Lower leg skin (tissue), 3 donors: ENCODE measurements at regions not wholly inside any gene's neighbourhood (a gene's known extent, or its start where the extent isn't known, plus 50 kb on each side); places are given as distances from the start of the nearest gene placed in this dataset.

ENCODE experiments used
- POLR2A ChIP-seq, 2 donors: fragments of 450-650 bp; IDR thresholded peaks; one replicate each; pipeline ENCODE4 v1.6.1; 2016 to 2017; ENCODE audit warnings: antibody characterized with exemption in 2 of 2, mild to moderate bottlenecking in 1 of 2, moderate library complexity in 1 of 2
- TF ChIP-seq, protein P1 (sequence below), 3 donors: fragments of 450-650 bp; IDR thresholded peaks; one replicate each; pipeline ENCODE4 v1.5.1; 2016; ENCODE audit warnings: antibody characterized with exemption in 3 of 3, mild to moderate bottlenecking in 3 of 3, moderate library complexity in 2 of 3

DNA sequence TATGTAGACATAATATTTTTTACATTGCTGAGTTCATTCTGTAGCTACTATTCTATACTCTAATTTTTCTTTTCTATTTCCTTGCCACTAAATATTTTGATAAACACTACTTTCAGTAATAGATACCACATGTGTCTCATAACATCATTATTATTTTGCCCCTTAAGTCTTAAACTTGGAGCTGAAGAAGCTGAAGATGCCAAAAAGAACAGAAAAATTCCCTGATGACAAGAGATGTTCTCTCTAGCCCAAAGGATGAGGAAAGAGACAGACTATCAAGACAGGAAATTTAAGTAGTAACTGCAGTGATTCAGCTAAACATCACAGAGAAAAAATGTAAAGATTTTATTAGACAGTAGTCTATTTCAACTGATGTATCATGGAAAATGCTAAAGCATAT is 322.0 kb upstream of the KLHL1 start:
- TF ChIP-seq, protein P1, sequence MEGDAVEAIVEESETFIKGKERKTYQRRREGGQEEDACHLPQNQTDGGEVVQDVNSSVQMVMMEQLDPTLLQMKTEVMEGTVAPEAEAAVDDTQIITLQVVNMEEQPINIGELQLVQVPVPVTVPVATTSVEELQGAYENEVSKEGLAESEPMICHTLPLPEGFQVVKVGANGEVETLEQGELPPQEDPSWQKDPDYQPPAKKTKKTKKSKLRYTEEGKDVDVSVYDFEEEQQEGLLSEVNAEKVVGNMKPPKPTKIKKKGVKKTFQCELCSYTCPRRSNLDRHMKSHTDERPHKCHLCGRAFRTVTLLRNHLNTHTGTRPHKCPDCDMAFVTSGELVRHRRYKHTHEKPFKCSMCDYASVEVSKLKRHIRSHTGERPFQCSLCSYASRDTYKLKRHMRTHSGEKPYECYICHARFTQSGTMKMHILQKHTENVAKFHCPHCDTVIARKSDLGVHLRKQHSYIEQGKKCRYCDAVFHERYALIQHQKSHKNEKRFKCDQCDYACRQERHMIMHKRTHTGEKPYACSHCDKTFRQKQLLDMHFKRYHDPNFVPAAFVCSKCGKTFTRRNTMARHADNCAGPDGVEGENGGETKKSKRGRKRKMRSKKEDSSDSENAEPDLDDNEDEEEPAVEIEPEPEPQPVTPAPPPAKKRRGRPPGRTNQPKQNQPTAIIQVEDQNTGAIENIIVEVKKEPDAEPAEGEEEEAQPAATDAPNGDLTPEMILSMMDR (IDR thresholded peaks at IDR 0.05) = no peak
- no peak for TF ChIP-seq POLR2A (IDR thresholded peaks at IDR 0.05)
